ENCODE measurements at regions not wholly inside any gene's neighbourhood (a gene's known extent, or its start where the extent isn't known, plus 50 kb on each side); places are given as distances from the start of the nearest gene placed in this dataset.
A peak's percentile ranks its signal among the peaks of the same experiment; 100 is the strongest.
"Not testable (repeated sequence)": the region's sequence is repeated elsewhere in the genome, so short reads cannot be mapped to it uniquely, and the experiment has no call there.

DNA sequence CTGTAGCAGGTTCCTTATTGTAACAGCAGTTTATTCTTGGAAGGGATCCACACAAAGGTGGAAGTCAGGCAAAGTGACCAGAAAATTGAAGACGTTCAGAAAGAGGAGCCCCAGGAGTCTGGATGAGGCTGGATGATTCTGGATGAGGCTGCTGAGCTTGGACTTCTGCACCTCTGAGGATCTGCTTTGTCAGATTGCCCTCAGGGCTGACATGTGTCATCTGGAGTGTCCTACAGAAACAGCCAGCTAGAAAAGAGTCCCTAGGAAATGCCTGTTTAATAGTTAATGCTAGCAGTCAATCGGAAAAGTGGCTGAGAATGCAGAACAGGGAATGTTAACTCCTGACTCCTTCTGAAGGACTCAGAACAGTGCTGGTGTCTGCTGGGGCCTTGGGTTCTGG is 236.4 kb downstream of the LRRC70 start:
- Histone ChIP-seq H3K4me1 (ENCODE audit: control insufficient read depth in 1 of 2, insufficient read depth in 2 of 2, low read length in 2 of 2) (no peaks in the 10 kb centered on the region), H3K79me2 (ENCODE audit: insufficient read depth, low read length) (no peaks in the 10 kb centered on the region), H3K36me3 (replicated peaks in 1 of 2; ENCODE audit: control insufficient read depth in 1 of 2, insufficient read depth in 2 of 2, low read length in 2 of 2) (no peaks in the 10 kb centered on the region), H2AFZ (ENCODE audit: insufficient read depth, low read depth, low read length, poor library complexity, severe bottlenecking) (no peak overlapping the region), H3K4me2 (replicated peaks; ENCODE audit: extremely low read depth, low read length, poor library complexity, severe bottlenecking) (no peak overlapping the region), H3K9me3 (replicated peaks in 1 of 2; ENCODE audit: control insufficient read depth in 1 of 2, insufficient read depth in 1 of 2, low read length in 2 of 2) (peaks cover 0 to 3% of the 10 kb centered on the region in 2 donors), H4K20me1 (ENCODE audit: insufficient read depth, low read length) (no peaks in the 10 kb centered on the region), H3K27ac (ENCODE audit: low read depth in 1 of 2, low read length in 2 of 2) (no peak overlapping the region), H3K9ac (ENCODE audit: insufficient read depth, low read length, poor library complexity, severe bottlenecking) (no peak overlapping the region), H3K27me3 (ENCODE audit: control insufficient read depth in 2 of 2, insufficient read depth in 2 of 2, low read length in 2 of 2) (no peaks in the 10 kb centered on the region), H3K4me3 (replicated peaks in 1 of 3; ENCODE audit: low read depth in 2 of 3, low read length in 3 of 3) (no peak overlapping the region)
- H3K4me1 Mint-ChIP-seq: no peaks in the 10 kb centered on the region
- H3K27me3 Mint-ChIP-seq (ENCODE audit: low read depth in 3 of 3): peaks cover 0 to 6% (median 2%) of the 10 kb centered on the region in 3 donors
- TF ChIP-seq, protein P1, sequence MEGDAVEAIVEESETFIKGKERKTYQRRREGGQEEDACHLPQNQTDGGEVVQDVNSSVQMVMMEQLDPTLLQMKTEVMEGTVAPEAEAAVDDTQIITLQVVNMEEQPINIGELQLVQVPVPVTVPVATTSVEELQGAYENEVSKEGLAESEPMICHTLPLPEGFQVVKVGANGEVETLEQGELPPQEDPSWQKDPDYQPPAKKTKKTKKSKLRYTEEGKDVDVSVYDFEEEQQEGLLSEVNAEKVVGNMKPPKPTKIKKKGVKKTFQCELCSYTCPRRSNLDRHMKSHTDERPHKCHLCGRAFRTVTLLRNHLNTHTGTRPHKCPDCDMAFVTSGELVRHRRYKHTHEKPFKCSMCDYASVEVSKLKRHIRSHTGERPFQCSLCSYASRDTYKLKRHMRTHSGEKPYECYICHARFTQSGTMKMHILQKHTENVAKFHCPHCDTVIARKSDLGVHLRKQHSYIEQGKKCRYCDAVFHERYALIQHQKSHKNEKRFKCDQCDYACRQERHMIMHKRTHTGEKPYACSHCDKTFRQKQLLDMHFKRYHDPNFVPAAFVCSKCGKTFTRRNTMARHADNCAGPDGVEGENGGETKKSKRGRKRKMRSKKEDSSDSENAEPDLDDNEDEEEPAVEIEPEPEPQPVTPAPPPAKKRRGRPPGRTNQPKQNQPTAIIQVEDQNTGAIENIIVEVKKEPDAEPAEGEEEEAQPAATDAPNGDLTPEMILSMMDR (IDR thresholded peaks at IDR 0.05): no peak
- H3K4me3 Mint-ChIP-seq: no peak overlapping the region
- intact Hi-C loops (cut with micrococcal nuclease): no loop called here
- DNase-seq: no peak
- H3K9me3 Mint-ChIP-seq: peaks cover 4 to 11% (median 5%) of the 10 kb centered on the region in 7 donors
- H3K27ac Mint-ChIP-seq: no peak overlapping the region
- 86% methylated on average over 2 of the region's 2 CpGs for WGBS (ENCODE audit: insufficient coverage)
- H3K36me3 Mint-ChIP-seq: no peaks in the 10 kb centered on the region

DNA sequence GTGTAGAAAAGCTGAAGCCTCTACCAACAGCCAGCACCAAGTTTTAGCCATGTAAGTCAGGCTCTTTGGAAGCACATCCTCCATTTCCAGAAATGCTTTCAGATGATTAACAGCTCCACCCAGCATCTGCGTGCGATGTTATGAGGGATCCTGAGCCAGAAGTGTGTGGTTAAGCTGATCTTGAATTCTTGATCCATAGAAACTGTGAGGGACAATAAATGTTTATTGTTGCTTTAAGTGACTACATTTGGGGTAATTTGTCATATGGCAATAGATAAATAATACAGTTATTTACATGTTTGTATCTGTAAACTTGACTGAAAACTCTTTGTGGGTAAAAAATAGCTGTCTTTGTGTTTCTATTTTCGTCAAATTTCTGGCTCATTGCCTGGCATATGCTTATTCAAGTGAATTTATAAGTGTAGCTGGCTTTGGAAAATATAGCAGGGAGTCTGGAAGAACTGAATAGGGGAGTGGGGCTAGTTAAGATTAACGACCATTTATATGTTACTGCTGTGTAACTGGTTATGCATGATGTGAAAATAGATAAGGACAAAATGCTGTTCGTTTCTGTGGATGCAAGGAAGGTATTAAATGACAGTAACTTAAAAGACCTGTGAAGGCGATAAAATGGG is 234.1 kb downstream of the LRRC70 start:
- TF ChIP-seq, protein P1 (IDR thresholded peaks at IDR 0.05): no peak
- DNase-seq: no peak
- H3K36me3 ChIP-seq (replicated peaks in 1 of 2; ENCODE audit: control insufficient read depth in 1 of 2, insufficient read depth in 2 of 2, low read length in 2 of 2): no peaks in the 10 kb centered on the region
- no peak overlapping the region for H3K9ac ChIP-seq (ENCODE audit: insufficient read depth, low read length, poor library complexity, severe bottlenecking)
- H3K27ac Mint-ChIP-seq: no peak overlapping the region
- peaks cover 6 to 16% (median 9%) of the 10 kb centered on the region in 7 donors for H3K9me3 Mint-ChIP-seq
- H3K9me3 ChIP-seq (replicated peaks in 1 of 2; ENCODE audit: control insufficient read depth in 1 of 2, insufficient read depth in 1 of 2, low read length in 2 of 2): peaks cover 0 to 3% of the 10 kb centered on the region in 2 donors
- no peak overlapping the region for H3K27ac ChIP-seq (ENCODE audit: low read depth in 1 of 2, low read length in 2 of 2)
- H3K4me1 ChIP-seq (ENCODE audit: control insufficient read depth in 1 of 2, insufficient read depth in 2 of 2, low read length in 2 of 2): no peaks in the 10 kb centered on the region
- H3K27me3 ChIP-seq (ENCODE audit: control insufficient read depth in 2 of 2, insufficient read depth in 2 of 2, low read length in 2 of 2): no peaks in the 10 kb centered on the region
- H3K4me1 Mint-ChIP-seq: no peaks in the 10 kb centered on the region
- H4K20me1 ChIP-seq (ENCODE audit: insufficient read depth, low read length): no peaks in the 10 kb centered on the region
- no peaks in the 10 kb centered on the region for H3K36me3 Mint-ChIP-seq
- no peak overlapping the region for H3K4me3 Mint-ChIP-seq
- no peak overlapping the region for H3K4me2 ChIP-seq (replicated peaks; ENCODE audit: extremely low read depth, low read length, poor library complexity, severe bottlenecking)
- H3K79me2 ChIP-seq (ENCODE audit: insufficient read depth, low read length): no peaks in the 10 kb centered on the region
- 88% methylated on average over 4 of the region's 6 CpGs for whole genome bisulfite sequencing (ENCODE audit: insufficient coverage)
- no peak overlapping the region for H3K4me3 ChIP-seq (replicated peaks in 1 of 3; ENCODE audit: low read depth in 2 of 3, low read length in 3 of 3)
- H2AFZ ChIP-seq (ENCODE audit: insufficient read depth, low read depth, low read length, poor library complexity, severe bottlenecking): no peak overlapping the region
- H3K27me3 Mint-ChIP-seq (ENCODE audit: low read depth in 3 of 3): peaks cover 0 to 6% (median 2%) of the 10 kb centered on the region in 3 donors
- intact Hi-C loops (cut with micrococcal nuclease): no loop called here

DNA sequence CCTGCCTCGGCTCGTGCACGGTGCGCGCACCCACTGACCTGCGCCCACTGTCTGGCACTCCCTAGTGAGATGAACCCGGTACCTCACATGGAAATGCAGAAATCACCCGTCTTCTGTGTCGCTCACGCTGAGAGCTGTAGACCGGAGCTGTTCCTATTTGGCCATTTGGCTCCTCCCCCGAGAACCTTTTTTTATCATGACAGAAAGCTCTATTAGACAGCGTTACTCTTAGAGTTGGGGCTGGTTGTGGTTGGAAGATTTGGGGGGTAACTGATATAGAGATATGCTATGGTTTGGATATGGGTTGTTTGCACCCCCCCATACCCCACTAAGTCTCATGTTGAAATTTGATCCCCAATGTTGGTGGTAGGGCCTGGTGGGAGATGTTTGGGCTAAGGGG is 226.2 kb downstream of the LRRC70 start:
- H3K27ac Mint-ChIP-seq; H3K27ac ChIP-seq (ENCODE audit: low read depth in 1 of 2, low read length in 2 of 2); H3K9me3 ChIP-seq (replicated peaks in 1 of 2; ENCODE audit: control insufficient read depth in 1 of 2, insufficient read depth in 1 of 2, low read length in 2 of 2); H3K27me3 ChIP-seq (ENCODE audit: control insufficient read depth in 2 of 2, insufficient read depth in 2 of 2, low read length in 2 of 2); DNase-seq; H3K4me3 ChIP-seq (replicated peaks in 1 of 3; ENCODE audit: low read depth in 2 of 3, low read length in 3 of 3); H3K79me2 ChIP-seq (ENCODE audit: insufficient read depth, low read length); H3K36me3 Mint-ChIP-seq; H4K20me1 ChIP-seq (ENCODE audit: insufficient read depth, low read length); H3K4me1 ChIP-seq (ENCODE audit: control insufficient read depth in 1 of 2, insufficient read depth in 2 of 2, low read length in 2 of 2); H3K36me3 ChIP-seq (replicated peaks in 1 of 2; ENCODE audit: control insufficient read depth in 1 of 2, insufficient read depth in 2 of 2, low read length in 2 of 2); H3K27me3 Mint-ChIP-seq (ENCODE audit: low read depth in 3 of 3); intact Hi-C loops (cut with micrococcal nuclease); H3K4me1 Mint-ChIP-seq; H3K4me2 ChIP-seq (replicated peaks; ENCODE audit: extremely low read depth, low read length, poor library complexity, severe bottlenecking); H2AFZ ChIP-seq (ENCODE audit: insufficient read depth, low read depth, low read length, poor library complexity, severe bottlenecking); H3K9ac ChIP-seq (ENCODE audit: insufficient read depth, low read length, poor library complexity, severe bottlenecking): not testable (repeated sequence)
- Mint-ChIP-seq H3K4me3 (peak overlapping the region in 1 of 2 donors; percentile 56), H3K9me3 (peaks cover 2 to 19% (median 13%) of the 10 kb centered on the region in 7 donors)
- WGBS (ENCODE audit: insufficient coverage): no CpG with 5 or more reads among the region's 13 CpGs

All from CD14-positive monocyte (primary cell).